Body of pancreas (tissue), 4 donors: ENCODE measurements at regions not wholly inside any gene's neighbourhood (a gene's known extent, or its start where the extent isn't known, plus 50 kb on each side); places are given as distances from the start of the nearest gene placed in this dataset.
A peak's percentile ranks its signal among the peaks of the same experiment; 100 is the strongest.
"Not testable (repeated sequence)": the region's sequence is repeated elsewhere in the genome, so short reads cannot be mapped to it uniquely, and the experiment has no call there.

Experiments
- ATAC-seq: fragments of 150-250 bp; one replicate; pipeline ENCODE4 v1.9.1; 2016
- DNase-seq, 4 donors: peaks; one replicate each; pipeline ENCODE4 v3.0.0-alpha.2; 2019
- H3K27ac ChIP-seq, 4 donors: fragments of 200-600 bp; sonication (generic); 1 replicate in 3 of 4; 2 replicates in 1 of 4; pipeline versions ENCODE4 v1.5.1 to v1.6.1; 2016 to 2019; ENCODE audit warnings: mild to moderate bottlenecking in 1 of 4, mixed read lengths in 1 of 4, moderate library complexity in 1 of 4
- H3K27me3 ChIP-seq, 2 donors: fragments of 200-600 bp; sonication (generic); one replicate each; pipeline ENCODE4 v1.6.0; 2016; ENCODE audit warnings: mild to moderate bottlenecking in 1 of 2
- H3K36me3 ChIP-seq, 2 donors: fragments of 200-600 bp; sonication (generic); replicated peaks in 1 of 2; 2 replicates each; pipeline ENCODE4 v1.5.1; 2016; ENCODE audit warnings: low read depth in 2 of 2; ENCODE audit not compliant: insufficient read depth in 1 of 2
- H3K4me1 ChIP-seq: fragments of 200-600 bp; sonication (generic); one replicate; pipeline ENCODE4 v1.6.0; 2016
- H3K4me3 ChIP-seq, 2 donors: fragments of 200-600 bp; sonication (generic); 1 replicate in 1 of 2; 2 replicates in 1 of 2; pipeline ENCODE4 v1.5.1; 2016 to 2019
- H3K9me3 ChIP-seq, 3 donors: fragments of 200-600 bp; sonication (generic); 1 replicate in 2 of 3; 2 replicates in 1 of 3; pipeline ENCODE4 v1.5.1; 2016
- POLR2A ChIP-seq, 3 donors: fragments of 450-650 bp; IDR thresholded peaks; one replicate each; pipeline ENCODE4 v1.6.1; 2016; ENCODE audit warnings: antibody characterized with exemption in 3 of 3, mild to moderate bottlenecking in 2 of 3
- WGBS, 2 donors: methylation state at CpG; one replicate each; pipeline ENCODE4 v1.1.5; 2017; 5-methylcytosine and 5-hydroxymethylcytosine counted together
- intact Hi-C: fragments of 100-400 bp; cut with DNase I; formaldehyde crosslinking; loops from one replicate; pipeline ENCODE4 v1.15.1; 2023
- TF ChIP-seq, protein P1 (sequence below), 7 experiments: fragments of 450-650 bp in 4 of 7; fragments of 200-600 bp in 3 of 7; sonication (generic) in 3 of 7; IDR thresholded peaks; one replicate each; pipeline ENCODE4 v1.5.1; 2016 to 2019; ENCODE audit warnings: antibody characterized with exemption in 7 of 7

GRCh38 chr4:84151574-84151973, 347.5 kb downstream of the NKX6-1 start:
- Histone ChIP-seq H3K36me3 (no peaks in the 10 kb centered on the region), H3K4me1 (no peaks in the 10 kb centered on the region), H3K27ac (no peak overlapping the region), H3K27me3 (no peaks in the 10 kb centered on the region), H3K9me3 (no peaks in the 10 kb centered on the region), H3K4me3 (no peak overlapping the region)
- no peak for ATAC-seq
- DNase-seq: peak; percentile 12 to 46 (median 16)
- intact Hi-C loops: no loop called here
- TF ChIP-seq, protein P1, sequence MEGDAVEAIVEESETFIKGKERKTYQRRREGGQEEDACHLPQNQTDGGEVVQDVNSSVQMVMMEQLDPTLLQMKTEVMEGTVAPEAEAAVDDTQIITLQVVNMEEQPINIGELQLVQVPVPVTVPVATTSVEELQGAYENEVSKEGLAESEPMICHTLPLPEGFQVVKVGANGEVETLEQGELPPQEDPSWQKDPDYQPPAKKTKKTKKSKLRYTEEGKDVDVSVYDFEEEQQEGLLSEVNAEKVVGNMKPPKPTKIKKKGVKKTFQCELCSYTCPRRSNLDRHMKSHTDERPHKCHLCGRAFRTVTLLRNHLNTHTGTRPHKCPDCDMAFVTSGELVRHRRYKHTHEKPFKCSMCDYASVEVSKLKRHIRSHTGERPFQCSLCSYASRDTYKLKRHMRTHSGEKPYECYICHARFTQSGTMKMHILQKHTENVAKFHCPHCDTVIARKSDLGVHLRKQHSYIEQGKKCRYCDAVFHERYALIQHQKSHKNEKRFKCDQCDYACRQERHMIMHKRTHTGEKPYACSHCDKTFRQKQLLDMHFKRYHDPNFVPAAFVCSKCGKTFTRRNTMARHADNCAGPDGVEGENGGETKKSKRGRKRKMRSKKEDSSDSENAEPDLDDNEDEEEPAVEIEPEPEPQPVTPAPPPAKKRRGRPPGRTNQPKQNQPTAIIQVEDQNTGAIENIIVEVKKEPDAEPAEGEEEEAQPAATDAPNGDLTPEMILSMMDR (IDR thresholded peaks at IDR 0.05): peak in 3 of 7 experiments; percentile 12 to 38 (median 14)
- no peak for TF ChIP-seq POLR2A (IDR thresholded peaks at IDR 0.05)
- 39 to 46% methylated on average over 2 of the region's 2 CpGs for WGBS, 2 donors

GRCh38 chr4:84150177-84150576, 348.9 kb downstream of the NKX6-1 start:
- DNase-seq (no peak), ATAC-seq (no peak)
- Histone ChIP-seq H3K27me3 (no peaks in the 10 kb centered on the region), H3K4me1 (no peaks in the 10 kb centered on the region), H3K27ac (no peak overlapping the region), H3K4me3 (no peak overlapping the region), H3K36me3 (no peaks in the 10 kb centered on the region), H3K9me3 (no peaks in the 10 kb centered on the region)
- WGBS, 2 donors: 86 to 87% methylated on average over 1 of the region's 1 CpG
- TF ChIP-seq, protein P1 (IDR thresholded peaks at IDR 0.05): no peak
- no peak for TF ChIP-seq POLR2A (IDR thresholded peaks at IDR 0.05)
- intact Hi-C loops: no loop called here

DNA sequence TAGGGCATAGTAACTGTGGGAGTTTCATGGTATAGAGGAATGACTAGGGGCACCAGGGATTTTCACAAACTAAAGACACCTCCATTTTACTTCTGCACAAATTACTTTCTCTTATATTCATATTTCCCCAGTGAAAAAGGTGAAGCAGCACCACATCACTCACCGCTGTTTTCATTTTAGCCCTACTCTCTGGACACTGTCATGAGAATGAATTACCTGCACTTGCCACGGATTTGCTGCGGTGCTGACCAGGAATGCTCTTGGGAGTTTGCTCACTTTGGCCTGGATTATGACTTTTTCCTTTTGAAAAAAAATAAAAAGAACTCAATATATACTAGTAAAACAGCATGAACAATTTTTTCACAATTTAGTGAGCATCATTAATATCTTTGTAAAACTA, 351.3 kb downstream of the NKX6-1 start:
- no peak for ATAC-seq
- 78 to 87% methylated on average over 3 of the region's 3 CpGs for WGBS, 2 donors
- TF ChIP-seq POLR2A (IDR thresholded peaks at IDR 0.05): no peak
- TF ChIP-seq, protein P1 (IDR thresholded peaks at IDR 0.05): no peak

GRCh38 chr4:84146300-84146959, 352.7 kb downstream of the NKX6-1 start:
- Histone ChIP-seq H3K27me3 (no peaks in the 10 kb centered on the region), H3K4me1 (no peaks in the 10 kb centered on the region), H3K27ac (no peak overlapping the region), H3K4me3 (no peak overlapping the region), H3K9me3 (no peaks in the 10 kb centered on the region), H3K36me3 (no peaks in the 10 kb centered on the region)
- WGBS, 2 donors: 30 to 41% methylated on average over 3 of the region's 3 CpGs
- ATAC-seq (no peak), DNase-seq (no peak)
- intact Hi-C loops: no loop called here
- TF ChIP-seq, protein P1 (IDR thresholded peaks at IDR 0.05): no peak
- no peak for TF ChIP-seq POLR2A (IDR thresholded peaks at IDR 0.05)

More for the DNA sequence above, 351.3 kb downstream of the NKX6-1 start:
- intact Hi-C loops: no loop called here
- no peaks in the 10 kb centered on the region for H3K27me3 ChIP-seq
- H3K36me3 ChIP-seq: no peaks in the 10 kb centered on the region
- H3K9me3 ChIP-seq: no peaks in the 10 kb centered on the region
- no peak overlapping the region for H3K4me3 ChIP-seq
- no peak for DNase-seq
- H3K27ac ChIP-seq: no peak overlapping the region
- no peaks in the 10 kb centered on the region for H3K4me1 ChIP-seq

GRCh38 chr4:84145176-84145575, 353.9 kb downstream of the NKX6-1 start:
- Histone ChIP-seq H3K36me3 (no peaks in the 10 kb centered on the region), H3K4me1 (no peaks in the 10 kb centered on the region), H3K27me3 (no peaks in the 10 kb centered on the region), H3K27ac (no peak overlapping the region), H3K4me3 (no peak overlapping the region), H3K9me3 (no peaks in the 10 kb centered on the region)
- WGBS, 2 donors: 49 to 60% methylated on average over 3 of the region's 3 CpGs
- intact Hi-C loops: no loop called here
- DNase-seq (no peak), ATAC-seq (no peak)
- no peak for TF ChIP-seq POLR2A (IDR thresholded peaks at IDR 0.05)

GRCh38 chr4:84126911-84127310, 372.2 kb downstream of the NKX6-1 start:
- H3K4me1 ChIP-seq, H3K4me3 ChIP-seq, intact Hi-C loops, H3K27ac ChIP-seq, ATAC-seq, H3K36me3 ChIP-seq, H3K9me3 ChIP-seq, DNase-seq, H3K27me3 ChIP-seq: not testable (repeated sequence)
- WGBS, 2 donors: 62 to 73% methylated on average over 11 to 20 of the region's 20 CpGs
